IgD-negative memory B cell (primary cell): ENCODE measurements at regions not wholly inside any gene's neighbourhood (a gene's known extent, or its start where the extent isn't known, plus 50 kb on each side); places are given as distances from the start of the nearest gene placed in this dataset.
"Not testable (repeated sequence)": the region's sequence is repeated elsewhere in the genome, so short reads cannot be mapped to it uniquely, and the experiment has no call there.

Source experiments
- H3K27ac Mint-ChIP-seq, 3 donors: one replicate each; pipeline ENCODE4 v1.8.0; 2020 to 2022; ENCODE audit warnings: mild to moderate bottlenecking in 3 of 3, mixed read lengths in 3 of 3, moderate library complexity in 1 of 3
- H3K27me3 Mint-ChIP-seq: one replicate; pipeline ENCODE4 v1.8.0; 2021; ENCODE audit warnings: mixed read lengths
- H3K36me3 Mint-ChIP-seq: one replicate; pipeline ENCODE4 v1.8.0; 2020; ENCODE audit warnings: mild to moderate bottlenecking, mixed read lengths
- H3K4me1 Mint-ChIP-seq, 3 donors: one replicate each; pipeline ENCODE4 v1.8.0; 2020 to 2022; ENCODE audit warnings: mixed read lengths in 3 of 3, mild to moderate bottlenecking in 1 of 3
- H3K4me3 Mint-ChIP-seq, 4 donors: one replicate each; pipeline ENCODE4 v1.8.0; 2020 to 2022; ENCODE audit warnings: mild to moderate bottlenecking in 4 of 4, mixed read lengths in 4 of 4, moderate library complexity in 3 of 4
- H3K9me3 Mint-ChIP-seq, 3 donors: one replicate each; pipeline ENCODE4 v1.8.0; 2020 to 2021; ENCODE audit warnings: mixed read lengths in 3 of 3, mild to moderate bottlenecking in 1 of 3

DNA sequence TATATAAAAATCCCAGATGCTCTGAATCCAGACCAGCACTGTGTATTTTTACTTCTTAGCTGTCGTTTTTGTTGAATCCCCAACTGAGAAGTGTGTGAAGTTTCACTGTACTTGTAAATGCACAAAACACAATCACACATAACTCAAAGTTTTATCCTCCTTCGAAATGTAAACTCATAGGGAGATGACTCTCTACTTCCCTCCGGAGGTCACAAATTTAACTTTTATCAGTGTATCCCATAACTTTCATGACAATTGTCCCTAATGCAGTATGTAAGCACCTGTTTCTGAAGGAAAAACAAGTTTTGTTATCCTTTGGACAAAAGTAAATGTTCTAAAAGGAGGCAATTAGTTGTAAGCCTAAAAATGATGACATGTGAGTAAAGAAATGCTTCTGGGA, 665.0 kb upstream of the SLITRK6 start:
- H3K4me1 Mint-ChIP-seq = no peaks in the 10 kb centered on the region
- H3K9me3 Mint-ChIP-seq = peaks cover 0 to 4% (median 1%) of the 10 kb centered on the region in 3 donors
- H3K4me3 Mint-ChIP-seq = no peak overlapping the region
- no peaks in the 10 kb centered on the region for H3K27me3 Mint-ChIP-seq
- no peaks in the 10 kb centered on the region for H3K36me3 Mint-ChIP-seq
- H3K27ac Mint-ChIP-seq = no peak overlapping the region

DNA sequence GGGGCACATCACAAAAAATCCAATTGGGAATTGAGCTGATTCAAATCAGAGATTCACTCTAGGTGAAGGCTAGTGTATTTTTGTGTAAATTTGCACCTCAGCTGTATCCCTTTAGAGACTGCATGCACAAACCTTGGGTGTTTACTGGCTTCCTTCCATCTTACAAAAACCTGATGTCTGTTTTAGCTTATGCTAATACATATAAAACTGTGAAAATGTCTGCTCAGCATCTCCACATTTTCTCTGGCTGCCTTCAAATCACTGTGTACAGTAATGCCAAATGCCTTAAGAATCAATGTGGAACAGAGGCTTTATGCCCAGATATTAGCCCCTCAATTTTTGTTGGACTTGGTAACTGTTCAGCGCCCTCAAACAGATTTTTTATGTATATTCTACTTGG, 675.8 kb upstream of the SLITRK6 start:
- no peak overlapping the region for H3K4me3 Mint-ChIP-seq
- H3K27me3 Mint-ChIP-seq = no peaks in the 10 kb centered on the region
- no peaks in the 10 kb centered on the region for H3K4me1 Mint-ChIP-seq
- peaks cover 0 to 9% (median 2%) of the 10 kb centered on the region in 3 donors for H3K9me3 Mint-ChIP-seq
- no peaks in the 10 kb centered on the region for H3K36me3 Mint-ChIP-seq
- no peak overlapping the region for H3K27ac Mint-ChIP-seq

DNA sequence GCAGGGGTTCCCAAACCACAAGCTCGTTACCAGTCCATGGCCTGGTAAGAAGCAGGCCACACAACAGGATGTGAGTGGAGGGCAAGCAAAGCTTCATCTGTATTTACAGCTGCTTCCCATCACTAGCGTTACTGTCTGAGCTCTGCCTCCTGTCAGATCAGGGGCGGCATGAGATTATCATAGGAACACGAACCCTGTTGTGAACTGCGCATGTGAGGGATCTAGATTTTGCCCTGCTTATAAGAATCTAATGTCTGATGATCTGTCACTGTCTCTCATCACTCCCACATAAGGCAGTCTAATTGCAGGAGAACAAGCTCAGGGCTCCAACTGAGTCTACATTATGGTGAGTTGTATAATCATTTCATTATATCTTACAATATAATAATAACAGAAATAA, 677.4 kb upstream of the SLITRK6 start:
- H3K4me3 Mint-ChIP-seq = no peak overlapping the region
- H3K27me3 Mint-ChIP-seq = no peaks in the 10 kb centered on the region
- no peaks in the 10 kb centered on the region for H3K36me3 Mint-ChIP-seq
- no peaks in the 10 kb centered on the region for H3K4me1 Mint-ChIP-seq
- peaks cover 0 to 7% (median 0%) of the 10 kb centered on the region in 3 donors for H3K9me3 Mint-ChIP-seq
- H3K27ac Mint-ChIP-seq = no peak overlapping the region

DNA sequence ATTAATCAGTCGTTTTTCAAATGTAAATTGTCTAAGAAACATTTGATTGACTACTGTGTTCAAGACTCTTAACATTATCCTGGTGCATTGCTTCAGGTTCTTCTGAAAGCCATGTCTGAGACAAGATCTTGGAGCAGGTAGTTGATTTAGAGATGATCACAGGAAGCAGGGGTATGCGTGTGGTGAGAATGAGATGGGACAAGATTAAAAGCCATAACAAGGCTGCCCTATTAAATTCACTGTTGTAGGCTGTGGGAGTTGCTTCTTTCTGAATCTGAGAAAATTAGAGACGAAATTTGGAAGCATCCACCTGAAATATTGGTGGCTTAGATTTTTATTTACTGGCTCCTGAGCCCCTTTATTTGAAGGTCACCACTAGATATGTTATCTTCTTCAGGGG, 687.4 kb upstream of the SLITRK6 start:
- H3K4me1 Mint-ChIP-seq = no peaks in the 10 kb centered on the region
- H3K4me3 Mint-ChIP-seq = no peak overlapping the region
- peaks cover 0 to 4% (median 0%) of the 10 kb centered on the region in 3 donors for H3K9me3 Mint-ChIP-seq
- no peak overlapping the region for H3K27ac Mint-ChIP-seq
- H3K27me3 Mint-ChIP-seq = no peaks in the 10 kb centered on the region
- no peaks in the 10 kb centered on the region for H3K36me3 Mint-ChIP-seq

DNA sequence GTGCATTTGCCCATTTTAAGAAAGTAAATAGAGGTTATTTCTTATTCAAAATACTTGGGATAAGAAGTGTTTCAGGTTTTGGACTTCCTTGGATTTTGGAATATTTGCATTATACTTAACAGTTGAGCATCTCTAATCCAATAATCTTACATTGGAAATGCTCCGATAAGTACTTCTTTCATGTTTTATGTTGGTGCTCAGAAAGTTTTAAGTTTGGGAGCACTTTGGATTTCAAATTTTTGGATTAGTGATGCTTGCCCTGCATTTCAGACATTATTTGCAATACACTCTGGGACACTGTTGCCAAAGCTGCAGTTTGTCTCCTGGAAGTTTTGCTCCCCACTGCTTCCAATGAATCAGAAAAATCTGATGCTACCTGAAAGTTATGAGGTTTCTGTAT, 691.9 kb upstream of the SLITRK6 start:
- Mint-ChIP-seq H3K4me1 (no peaks in the 10 kb centered on the region), H3K27me3 (no peaks in the 10 kb centered on the region), H3K36me3 (no peaks in the 10 kb centered on the region), H3K4me3 (no peak overlapping the region), H3K9me3 (peaks cover 0 to 1% (median 0%) of the 10 kb centered on the region in 3 donors), H3K27ac (no peak overlapping the region)

DNA sequence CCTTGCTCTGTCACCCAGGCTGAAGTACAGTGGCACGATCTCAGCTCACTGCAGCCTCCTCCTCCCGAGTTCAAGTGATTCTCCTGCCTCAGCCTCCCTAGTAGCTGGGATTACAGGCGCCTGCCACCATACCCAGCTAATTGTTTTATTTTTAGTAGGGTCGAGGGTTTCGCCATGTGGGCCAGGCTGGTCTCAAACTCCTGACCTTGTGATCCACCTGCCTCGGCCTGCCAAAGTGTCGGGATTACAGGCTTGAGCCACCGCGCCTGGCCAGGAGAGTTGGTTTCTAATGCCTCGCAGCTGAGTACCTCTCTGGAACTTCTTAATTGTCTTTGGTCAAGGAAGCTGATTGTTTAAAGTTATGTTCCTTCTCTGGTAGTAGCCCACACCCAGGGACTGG, 702.7 kb upstream of the SLITRK6 start:
- H3K27me3 Mint-ChIP-seq, H3K4me1 Mint-ChIP-seq, H3K4me3 Mint-ChIP-seq, H3K9me3 Mint-ChIP-seq, H3K27ac Mint-ChIP-seq, H3K36me3 Mint-ChIP-seq: not testable (repeated sequence)

DNA sequence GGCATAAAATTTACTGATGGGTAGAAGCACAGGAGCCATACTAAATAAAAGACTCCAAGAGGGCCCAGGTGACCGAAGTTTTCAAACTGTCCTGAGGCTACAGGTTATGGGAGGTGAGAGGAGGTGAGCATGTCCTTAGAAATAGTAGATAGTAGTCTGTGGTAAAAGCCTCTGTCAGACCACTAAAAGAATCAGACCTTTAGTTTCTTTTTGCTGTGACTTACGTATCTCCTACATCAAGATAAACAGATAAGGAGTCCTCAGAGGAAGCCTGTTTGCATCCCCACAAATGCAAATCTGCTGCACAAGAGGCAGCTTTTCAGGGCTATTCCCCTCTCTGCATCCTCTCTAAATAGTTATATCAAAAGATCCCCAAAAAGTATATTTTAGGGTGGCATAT, 711.6 kb upstream of the SLITRK6 start:
- no peak overlapping the region for H3K27ac Mint-ChIP-seq
- H3K36me3 Mint-ChIP-seq = peaks cover 1% of the 10 kb centered on the region
- no peak overlapping the region for H3K4me3 Mint-ChIP-seq
- H3K9me3 Mint-ChIP-seq = peaks cover 0 to 13% (median 0%) of the 10 kb centered on the region in 3 donors
- H3K27me3 Mint-ChIP-seq = no peaks in the 10 kb centered on the region
- no peaks in the 10 kb centered on the region for H3K4me1 Mint-ChIP-seq

DNA sequence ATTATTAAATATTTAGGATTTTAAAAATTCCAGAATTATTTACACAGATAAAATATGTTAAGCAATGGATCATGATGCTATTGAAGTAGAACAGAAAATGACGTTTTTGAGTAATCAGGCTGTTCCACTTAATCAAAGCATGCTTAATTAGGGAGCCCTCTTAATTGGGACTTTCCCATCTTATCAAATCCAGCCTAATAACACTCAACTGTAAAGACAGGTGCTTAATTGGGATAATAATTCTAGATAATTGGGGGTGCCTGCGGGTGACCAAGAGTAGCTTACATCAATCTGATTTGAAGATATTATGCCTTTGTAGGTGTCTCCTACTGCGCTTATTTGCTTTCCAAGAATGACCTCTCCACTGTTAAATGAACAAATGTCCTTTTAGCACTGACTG, 742.2 kb upstream of the SLITRK6 start:
- H3K4me3 Mint-ChIP-seq = no peak overlapping the region
- H3K4me1 Mint-ChIP-seq = no peaks in the 10 kb centered on the region
- H3K36me3 Mint-ChIP-seq = no peaks in the 10 kb centered on the region
- H3K9me3 Mint-ChIP-seq = peaks cover 0 to 2% (median 0%) of the 10 kb centered on the region in 3 donors
- H3K27me3 Mint-ChIP-seq = no peaks in the 10 kb centered on the region
- H3K27ac Mint-ChIP-seq = no peak overlapping the region

DNA sequence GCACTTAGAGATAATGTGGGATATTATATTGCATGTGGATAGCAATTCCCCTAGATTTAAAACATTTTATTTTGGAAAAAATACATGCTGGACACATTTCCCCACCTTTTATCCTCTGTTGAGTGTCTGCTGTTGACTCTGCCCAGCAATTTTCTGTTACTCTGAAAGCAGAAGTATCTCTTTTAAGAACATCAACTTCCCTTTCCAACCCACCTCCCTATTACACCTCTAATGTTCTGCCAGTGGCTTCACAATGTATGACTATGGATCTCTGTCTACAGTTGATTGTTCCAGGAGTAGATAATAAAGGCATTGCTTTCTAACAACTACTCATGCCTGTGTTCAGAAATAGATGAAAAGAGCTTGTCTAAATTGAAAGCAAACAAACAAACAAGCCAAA, 754.8 kb upstream of the SLITRK6 start:
- no peak overlapping the region for H3K27ac Mint-ChIP-seq
- H3K4me1 Mint-ChIP-seq = no peaks in the 10 kb centered on the region
- no peaks in the 10 kb centered on the region for H3K36me3 Mint-ChIP-seq
- no peak overlapping the region for H3K4me3 Mint-ChIP-seq
- H3K27me3 Mint-ChIP-seq = no peaks in the 10 kb centered on the region
- peaks cover 2 to 15% (median 4%) of the 10 kb centered on the region in 3 donors for H3K9me3 Mint-ChIP-seq

DNA sequence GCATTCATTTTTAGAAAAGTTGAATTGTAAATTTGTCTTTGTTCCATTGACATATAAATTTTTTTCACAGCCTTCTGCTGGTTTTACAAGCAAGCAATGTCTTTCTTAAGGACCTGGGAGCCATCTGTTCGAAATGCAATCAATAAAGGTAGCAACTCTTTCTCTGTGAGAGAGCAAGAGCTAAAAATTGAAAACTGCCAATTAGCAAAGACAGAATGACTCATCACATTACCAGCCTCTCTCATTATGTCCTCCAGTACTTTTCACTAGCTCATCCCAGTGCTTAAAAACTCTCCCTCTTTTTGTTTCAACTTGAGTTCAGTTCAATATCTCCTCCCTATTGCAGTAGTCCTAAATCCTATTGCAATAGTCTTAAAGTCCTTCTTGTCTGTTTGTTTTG, 760.7 kb upstream of the SLITRK6 start:
- no peak overlapping the region for H3K27ac Mint-ChIP-seq
- peaks cover 0 to 13% (median 4%) of the 10 kb centered on the region in 3 donors for H3K9me3 Mint-ChIP-seq
- H3K36me3 Mint-ChIP-seq = no peaks in the 10 kb centered on the region
- H3K4me1 Mint-ChIP-seq = no peaks in the 10 kb centered on the region
- no peak overlapping the region for H3K4me3 Mint-ChIP-seq
- no peaks in the 10 kb centered on the region for H3K27me3 Mint-ChIP-seq

DNA sequence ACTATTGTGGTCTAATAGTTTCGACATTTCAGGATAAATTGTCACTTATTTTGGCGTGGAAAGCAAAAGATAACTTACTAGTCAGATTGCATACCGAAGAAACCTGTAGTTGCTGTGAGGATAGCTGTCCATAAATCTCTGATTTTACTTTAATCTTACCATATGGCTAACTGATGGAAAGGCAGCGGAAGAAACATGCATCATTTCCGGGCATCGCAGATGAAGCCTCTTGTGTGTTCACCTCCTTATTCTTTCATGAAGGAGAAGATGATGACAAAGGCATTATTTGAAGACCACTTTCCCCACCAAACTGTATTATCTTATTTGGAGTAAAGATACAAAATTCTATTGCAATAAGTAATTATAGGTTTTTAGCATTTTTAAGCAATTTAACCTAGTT, 763.6 kb upstream of the SLITRK6 start:
- H3K27ac Mint-ChIP-seq = no peak overlapping the region
- no peaks in the 10 kb centered on the region for H3K4me1 Mint-ChIP-seq
- H3K36me3 Mint-ChIP-seq = no peaks in the 10 kb centered on the region
- no peak overlapping the region for H3K4me3 Mint-ChIP-seq
- H3K9me3 Mint-ChIP-seq = peaks cover 2 to 6% (median 6%) of the 10 kb centered on the region in 3 donors
- H3K27me3 Mint-ChIP-seq = no peaks in the 10 kb centered on the region

DNA sequence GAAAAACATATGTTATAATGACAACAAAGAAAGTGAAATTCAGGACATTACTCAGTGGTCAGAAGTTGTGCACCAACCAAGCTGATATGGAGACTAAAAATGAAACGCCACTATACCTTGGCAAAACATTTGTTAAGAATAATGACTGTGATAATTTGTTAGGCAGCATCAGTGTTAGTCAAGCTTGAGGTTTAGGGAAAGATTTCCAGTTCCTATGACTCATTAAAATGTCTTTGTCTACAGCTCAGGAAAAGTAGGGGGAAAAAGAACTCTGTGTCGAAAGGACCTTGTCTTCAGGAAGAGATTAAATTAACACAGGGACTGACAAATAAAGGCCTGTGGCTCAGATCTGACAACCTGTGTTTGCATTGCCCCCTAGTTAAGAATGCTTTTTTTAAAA, 764.1 kb upstream of the SLITRK6 start:
- Mint-ChIP-seq H3K9me3 (peaks cover 2 to 6% (median 6%) of the 10 kb centered on the region in 3 donors), H3K36me3 (no peaks in the 10 kb centered on the region), H3K27me3 (no peaks in the 10 kb centered on the region), H3K4me1 (no peaks in the 10 kb centered on the region), H3K27ac (no peak overlapping the region), H3K4me3 (no peak overlapping the region)

DNA sequence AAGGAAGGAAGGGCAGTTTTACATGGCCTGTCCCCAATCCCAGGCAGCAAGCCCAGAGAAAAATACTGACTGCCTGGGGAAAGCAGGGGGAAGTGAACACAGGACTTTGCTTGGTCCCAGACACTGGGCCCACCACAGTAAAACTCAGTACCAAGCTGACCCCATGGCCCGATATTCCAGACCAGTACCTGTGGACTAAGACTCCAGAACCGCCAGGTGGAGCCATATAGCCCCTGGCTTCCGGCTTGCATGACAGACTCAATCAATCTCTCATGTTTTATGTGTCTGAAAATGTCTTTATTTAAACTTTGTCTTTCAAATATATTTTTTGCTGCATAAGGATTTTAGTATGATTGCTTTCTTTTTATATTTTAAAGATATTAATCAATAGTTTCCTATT, 767.9 kb upstream of the SLITRK6 start:
- Mint-ChIP-seq H3K36me3 (no peaks in the 10 kb centered on the region), H3K9me3 (peaks cover 3 to 11% (median 7%) of the 10 kb centered on the region in 3 donors), H3K4me3 (no peak overlapping the region), H3K27me3 (no peaks in the 10 kb centered on the region), H3K4me1 (no peaks in the 10 kb centered on the region), H3K27ac (no peak overlapping the region)

DNA sequence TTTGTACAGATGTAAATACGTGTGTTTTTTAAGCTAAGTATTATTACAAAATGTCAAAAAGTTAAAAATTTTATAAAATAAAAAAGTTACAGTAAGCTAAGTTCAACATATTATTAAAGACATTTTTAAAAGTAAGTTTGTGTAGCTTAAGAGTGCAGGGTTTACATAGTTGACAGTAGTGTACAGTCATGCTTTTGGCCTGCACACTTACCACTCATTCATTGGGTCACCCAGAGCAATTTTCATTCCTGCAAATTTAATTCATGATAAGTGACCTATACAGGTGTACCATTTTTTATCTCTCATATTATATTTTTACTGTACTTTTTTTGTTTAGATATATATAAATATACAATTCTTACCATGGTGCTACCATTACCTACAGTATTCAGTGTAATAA, 769.9 kb upstream of the SLITRK6 start:
- H3K9me3 Mint-ChIP-seq = peaks cover 3 to 11% (median 5%) of the 10 kb centered on the region in 3 donors

DNA sequence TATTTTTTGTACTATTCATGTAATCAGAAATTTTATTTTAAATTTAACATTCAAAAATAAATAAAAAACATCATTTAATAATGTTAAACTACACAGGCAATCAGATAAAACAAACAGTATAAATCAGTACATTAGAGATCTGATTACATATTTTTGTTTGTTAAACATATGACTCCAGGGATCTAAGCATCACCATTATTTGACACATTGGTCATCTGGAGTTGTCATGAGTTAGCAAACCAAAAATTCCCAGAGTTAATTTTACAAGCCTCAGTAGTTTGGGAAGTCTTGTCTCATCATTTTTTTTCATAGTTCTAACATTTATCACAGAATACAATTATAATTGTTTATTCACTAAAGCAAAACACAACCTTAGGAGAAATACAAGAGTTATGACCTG, 770.8 kb upstream of the SLITRK6 start:
- H3K27ac Mint-ChIP-seq = no peak overlapping the region
- no peaks in the 10 kb centered on the region for H3K36me3 Mint-ChIP-seq
- peaks cover 3 to 11% (median 6%) of the 10 kb centered on the region in 3 donors for H3K9me3 Mint-ChIP-seq
- no peaks in the 10 kb centered on the region for H3K27me3 Mint-ChIP-seq
- H3K4me3 Mint-ChIP-seq = no peak overlapping the region
- H3K4me1 Mint-ChIP-seq = no peaks in the 10 kb centered on the region

More for the DNA sequence above, 769.9 kb upstream of the SLITRK6 start:
- no peaks in the 10 kb centered on the region for H3K27me3 Mint-ChIP-seq
- no peak overlapping the region for H3K4me3 Mint-ChIP-seq
- no peaks in the 10 kb centered on the region for H3K36me3 Mint-ChIP-seq
- H3K27ac Mint-ChIP-seq = no peak overlapping the region
- H3K4me1 Mint-ChIP-seq = no peaks in the 10 kb centered on the region

DNA sequence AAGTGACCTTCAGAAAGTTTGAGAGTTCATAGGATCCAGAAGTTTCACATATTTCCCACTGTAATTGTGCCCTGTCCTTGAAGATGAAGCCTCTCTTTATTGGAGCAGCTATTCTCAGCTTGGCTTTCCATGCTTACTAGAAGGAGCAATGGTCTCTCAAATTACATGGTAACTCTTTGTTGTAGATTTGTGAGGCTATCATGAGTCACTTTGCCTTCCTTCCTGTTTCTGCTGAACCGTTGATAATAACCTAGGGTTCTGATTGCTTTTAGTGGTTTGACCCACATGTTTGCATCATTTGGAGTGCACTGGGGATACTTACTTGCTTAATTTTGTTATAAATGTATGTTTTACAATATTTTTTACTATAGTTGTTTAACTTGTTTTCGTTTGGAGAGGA, 772.9 kb upstream of the SLITRK6 start:
- no peak overlapping the region for H3K4me3 Mint-ChIP-seq
- H3K27ac Mint-ChIP-seq = no peak overlapping the region
- peaks cover 2 to 14% (median 5%) of the 10 kb centered on the region in 3 donors for H3K9me3 Mint-ChIP-seq
- no peaks in the 10 kb centered on the region for H3K27me3 Mint-ChIP-seq
- H3K36me3 Mint-ChIP-seq = no peaks in the 10 kb centered on the region
- no peaks in the 10 kb centered on the region for H3K4me1 Mint-ChIP-seq

DNA sequence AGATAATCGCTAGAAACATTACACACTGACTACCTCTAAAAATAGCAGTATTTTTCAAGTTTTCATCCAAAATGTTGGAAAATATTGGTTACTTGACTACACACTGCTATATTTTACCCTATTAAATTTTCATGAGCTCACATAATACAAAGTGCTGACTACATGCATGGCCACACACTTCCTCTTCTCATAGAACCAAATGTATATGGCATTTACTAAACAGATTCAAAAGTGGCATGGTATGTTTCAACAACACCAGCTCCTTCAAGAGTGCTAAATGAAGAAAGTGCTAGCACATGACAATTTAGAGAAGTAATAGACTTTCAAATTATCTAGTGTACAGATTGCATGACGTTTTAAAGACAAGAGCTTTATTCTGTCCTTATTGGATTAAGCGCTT, 780.4 kb upstream of the SLITRK6 start:
- no peak overlapping the region for H3K4me3 Mint-ChIP-seq
- H3K27me3 Mint-ChIP-seq = no peaks in the 10 kb centered on the region
- H3K27ac Mint-ChIP-seq = no peak overlapping the region
- no peaks in the 10 kb centered on the region for H3K4me1 Mint-ChIP-seq
- H3K36me3 Mint-ChIP-seq = no peaks in the 10 kb centered on the region
- peaks cover 2 to 13% (median 3%) of the 10 kb centered on the region in 3 donors for H3K9me3 Mint-ChIP-seq
